ENCODE measurements at regions not wholly inside any gene's neighbourhood (a gene's known extent, or its start where the extent isn't known, plus 50 kb on each side); places are given as distances from the start of the nearest gene placed in this dataset.

GRCh38 chr1:192521734-192522133, 53.8 kb upstream of the RGS1 start:
- no peak for TF ChIP-seq INSM2 (tag by site-specific recombination; IDR thresholded peaks at IDR 0.05)
- TF ChIP-seq MEIS1 (CRISPR knock-in tag; IDR thresholded peaks at IDR 0.05; ENCODE audit: borderline replicate concordance) = no peak
- TF ChIP-seq REST (tag by site-specific recombination; IDR thresholded peaks at IDR 0.05) = no peak
- TF ChIP-seq, protein P1, sequence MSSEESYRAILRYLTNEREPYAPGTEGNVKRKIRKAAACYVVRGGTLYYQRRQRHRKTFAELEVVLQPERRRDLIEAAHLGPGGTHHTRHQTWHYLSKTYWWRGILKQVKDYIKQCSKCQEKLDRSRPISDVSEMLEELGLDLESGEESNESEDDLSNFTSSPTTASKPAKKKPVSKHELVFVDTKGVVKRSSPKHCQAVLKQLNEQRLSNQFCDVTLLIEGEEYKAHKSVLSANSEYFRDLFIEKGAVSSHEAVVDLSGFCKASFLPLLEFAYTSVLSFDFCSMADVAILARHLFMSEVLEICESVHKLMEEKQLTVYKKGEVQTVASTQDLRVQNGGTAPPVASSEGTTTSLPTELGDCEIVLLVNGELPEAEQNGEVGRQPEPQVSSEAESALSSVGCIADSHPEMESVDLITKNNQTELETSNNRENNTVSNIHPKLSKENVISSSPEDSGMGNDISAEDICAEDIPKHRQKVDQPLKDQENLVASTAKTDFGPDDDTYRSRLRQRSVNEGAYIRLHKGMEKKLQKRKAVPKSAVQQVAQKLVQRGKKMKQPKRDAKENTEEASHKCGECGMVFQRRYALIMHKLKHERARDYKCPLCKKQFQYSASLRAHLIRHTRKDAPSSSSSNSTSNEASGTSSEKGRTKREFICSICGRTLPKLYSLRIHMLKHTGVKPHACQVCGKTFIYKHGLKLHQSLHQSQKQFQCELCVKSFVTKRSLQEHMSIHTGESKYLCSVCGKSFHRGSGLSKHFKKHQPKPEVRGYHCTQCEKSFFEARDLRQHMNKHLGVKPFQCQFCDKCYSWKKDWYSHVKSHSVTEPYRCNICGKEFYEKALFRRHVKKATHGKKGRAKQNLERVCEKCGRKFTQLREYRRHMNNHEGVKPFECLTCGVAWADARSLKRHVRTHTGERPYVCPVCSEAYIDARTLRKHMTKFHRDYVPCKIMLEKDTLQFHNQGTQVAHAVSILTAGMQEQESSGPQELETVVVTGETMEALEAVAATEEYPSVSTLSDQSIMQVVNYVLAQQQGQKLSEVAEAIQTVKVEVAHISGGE (tag by site-specific recombination; conservative IDR thresholded peaks at IDR 0.05; ENCODE audit: low read depth) = no peak
- TF ChIP-seq, protein P2, sequence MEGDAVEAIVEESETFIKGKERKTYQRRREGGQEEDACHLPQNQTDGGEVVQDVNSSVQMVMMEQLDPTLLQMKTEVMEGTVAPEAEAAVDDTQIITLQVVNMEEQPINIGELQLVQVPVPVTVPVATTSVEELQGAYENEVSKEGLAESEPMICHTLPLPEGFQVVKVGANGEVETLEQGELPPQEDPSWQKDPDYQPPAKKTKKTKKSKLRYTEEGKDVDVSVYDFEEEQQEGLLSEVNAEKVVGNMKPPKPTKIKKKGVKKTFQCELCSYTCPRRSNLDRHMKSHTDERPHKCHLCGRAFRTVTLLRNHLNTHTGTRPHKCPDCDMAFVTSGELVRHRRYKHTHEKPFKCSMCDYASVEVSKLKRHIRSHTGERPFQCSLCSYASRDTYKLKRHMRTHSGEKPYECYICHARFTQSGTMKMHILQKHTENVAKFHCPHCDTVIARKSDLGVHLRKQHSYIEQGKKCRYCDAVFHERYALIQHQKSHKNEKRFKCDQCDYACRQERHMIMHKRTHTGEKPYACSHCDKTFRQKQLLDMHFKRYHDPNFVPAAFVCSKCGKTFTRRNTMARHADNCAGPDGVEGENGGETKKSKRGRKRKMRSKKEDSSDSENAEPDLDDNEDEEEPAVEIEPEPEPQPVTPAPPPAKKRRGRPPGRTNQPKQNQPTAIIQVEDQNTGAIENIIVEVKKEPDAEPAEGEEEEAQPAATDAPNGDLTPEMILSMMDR (tag by site-specific recombination; IDR thresholded peaks at IDR 0.05) = no peak
- TF ChIP-seq PATZ1 (tag by site-specific recombination; IDR thresholded peaks at IDR 0.05) = no peak
- no peak for TF ChIP-seq ZNF623 (tag by site-specific recombination; IDR thresholded peaks at IDR 0.05)
